Endothelial cell of umbilical vein (primary cell): ENCODE measurements at regions not wholly inside any gene's neighbourhood (a gene's known extent, or its start where the extent isn't known, plus 50 kb on each side); places are given as distances from the start of the nearest gene placed in this dataset.

Source experiments
- BruUV-seq: library from RNA; stranded (reverse); fragments of 400-500 nt; replicated peaks from 2 replicates; lab custom pipeline; 2021; lab: Mats Ljungman, UMichigan
- CTCF ChIA-PET: fragments of 300-600, 350-600 bp; sonication (Branson Sonifier 250); formaldehyde crosslinking; loops from one replicate; lab custom pipeline; 2021; ENCODE audit warnings: antibody characterized with exemption, inconsistent platforms; lab: Charles Lee
- POLR2A ChIA-PET: fragments of 300-600, 350-600 bp; sonication (Branson Sonifier 250); formaldehyde crosslinking; loops from one replicate; lab custom pipeline; 2021; ENCODE audit warnings: antibody characterized with exemption, inconsistent platforms; lab: Charles Lee
- DNase-seq: peaks from one replicate; pipeline ENCODE4 v3.0.0-alpha.2; 2011; ENCODE audit warnings: low read depth, low spot score
- FAIRE-seq: peaks from 2 replicates; lab custom pipeline; 2011; peaks lifted over from hg19 to GRCh38; lab: Jason Lieb, UNC
- H2AFZ ChIP-seq: 2 replicates; pipeline ENCODE4 v1.6.0; 2012; ENCODE audit warnings: low read depth, low read length, control low read depth, inconsistent platforms
- H3K27ac ChIP-seq: 2 replicates; pipeline ENCODE4 v1.5.1; 2011; ENCODE audit warnings: low read depth, mild to moderate bottlenecking, control low read depth, low read length, moderate library complexity; ENCODE audit not compliant: insufficient read depth
- H3K27me3 ChIP-seq, 2 experiments: 2 replicates each; pipeline versions ENCODE4 v1.6.0 to v1.6.1; 2011; ENCODE audit warnings: low read length in 2 of 2, mixed read lengths in 1 of 2; ENCODE audit not compliant: control insufficient read depth in 2 of 2, insufficient read depth in 2 of 2
- H3K36me3 ChIP-seq, 2 experiments: 2 replicates in 1 of 2; 3 replicates in 1 of 2; pipeline ENCODE4 v1.5.1; 2011; ENCODE audit warnings: low read length in 2 of 2, mild to moderate bottlenecking in 1 of 2, moderate library complexity in 1 of 2; ENCODE audit not compliant: control insufficient read depth in 2 of 2, insufficient read depth in 2 of 2; ENCODE audit errors: extremely low read depth in 1 of 2
- H3K4me1 ChIP-seq: 3 replicates; pipeline ENCODE4 v1.5.1; 2011; ENCODE audit warnings: mild to moderate bottlenecking, low read length; ENCODE audit not compliant: control insufficient read depth, insufficient read depth; ENCODE audit errors: extremely low read depth
- H3K4me2 ChIP-seq: 2 replicates; pipeline ENCODE4 v1.6.1; 2011; ENCODE audit warnings: low read length, control low read depth, mixed read lengths; ENCODE audit not compliant: insufficient read depth
- H3K4me3 ChIP-seq, 3 experiments: fragments of 200-600 bp in 1 of 3; sonication (generic), shearing (Covaris generic) in 1 of 3; replicated peaks in 1 of 3; 2 replicates each; pipeline ENCODE4 v1.5.1; 2011 to 2016; ENCODE audit warnings: control low read depth in 3 of 3, low read length in 3 of 3, mild to moderate bottlenecking in 2 of 3, inconsistent platforms in 1 of 3, low read depth in 1 of 3, moderate library complexity in 1 of 3; ENCODE audit not compliant: insufficient read depth in 1 of 3
- H3K79me2 ChIP-seq: 2 replicates; pipeline ENCODE4 v1.6.0; 2012; ENCODE audit warnings: low read length, inconsistent platforms; ENCODE audit not compliant: control insufficient read depth, insufficient read depth
- H3K9ac ChIP-seq: replicated peaks from 2 replicates; pipeline ENCODE3; 2011; ENCODE audit warnings: low read length, control low read depth; ENCODE audit not compliant: insufficient read depth; ENCODE audit errors: extremely low read depth
- H3K9me1 ChIP-seq: replicated peaks from 3 replicates; pipeline ENCODE4 v1.6.0; 2011; ENCODE audit warnings: mild to moderate bottlenecking, low read length; ENCODE audit not compliant: control insufficient read depth, insufficient read depth; ENCODE audit errors: extremely low read depth
- H3K9me3 ChIP-seq: replicated peaks from 2 replicates; pipeline ENCODE4 v1.5.1; 2012; ENCODE audit warnings: low read length, inconsistent platforms; ENCODE audit not compliant: control insufficient read depth, insufficient read depth
- H4K20me1 ChIP-seq: replicated peaks from 2 replicates; pipeline ENCODE3; 2011; ENCODE audit warnings: mild to moderate bottlenecking, low read length; ENCODE audit not compliant: control insufficient read depth, insufficient read depth; ENCODE audit errors: extremely low read depth
- EZH2 ChIP-seq: IDR thresholded peaks from 2 replicates; pipeline ENCODE4 v1.6.1; 2012; ENCODE audit warnings: borderline replicate concordance, low read depth, mild to moderate bottlenecking, moderate library complexity, low read length, inconsistent platforms; ENCODE audit not compliant: severe bottlenecking
- FOS ChIP-seq: IDR thresholded peaks from 2 replicates; pipeline ENCODE4 v1.6.1; 2011; ENCODE audit warnings: mild to moderate bottlenecking, low read length, moderate library complexity, borderline replicate concordance; ENCODE audit not compliant: insufficient read depth
- GATA2 ChIP-seq: IDR thresholded peaks from 2 replicates; pipeline ENCODE4 v1.7.0; 2011; ENCODE audit warnings: low read depth, mild to moderate bottlenecking, moderate library complexity, mixed read lengths, low read length; ENCODE audit not compliant: insufficient read length, insufficient read depth
- JUN ChIP-seq: IDR thresholded peaks from 2 replicates; pipeline ENCODE4 v1.6.1; 2011; ENCODE audit warnings: borderline replicate concordance, low read depth; ENCODE audit not compliant: insufficient read length, insufficient read depth
- MYC ChIP-seq: IDR thresholded peaks from one replicate; pipeline ENCODE4 v1.6.1; 2011; ENCODE audit warnings: mild to moderate bottlenecking, low read depth, low read length
- POLR2A ChIP-seq: IDR thresholded peaks from 2 replicates; pipeline ENCODE4 v1.6.1; 2012; ENCODE audit warnings: low read depth, mild to moderate bottlenecking, control low read depth, low read length
- POLR2AphosphoS5 ChIP-seq: IDR thresholded peaks from 2 replicates; pipeline ENCODE4 v1.6.1; 2012; ENCODE audit warnings: low read depth, mild to moderate bottlenecking, control low read depth, low read length, moderate library complexity; ENCODE audit not compliant: insufficient read depth
- dilution Hi-C: fragments of 300-500 bp; cut with MboI; formaldehyde crosslinking; loops from one replicate; pipeline ENCODE4 v1.15.0; 2019; ENCODE audit warnings: low sequenced_read_pairs; ENCODE audit not compliant: extremely low pct_ligation_motif_present
- intact Hi-C: fragments of 100-400 bp; cut with micrococcal nuclease; formaldehyde crosslinking; loops from one replicate; pipeline ENCODE4 v1.10.0; 2022
- TF ChIP-seq, protein P1 (sequence below): IDR thresholded peaks from 2 replicates; pipeline ENCODE4 v1.6.1; 2011; ENCODE audit not compliant: insufficient read depth, insufficient read length
- TF ChIP-seq, protein P2 (sequence below), 2 donors: IDR thresholded peaks; 1 replicate in 1 of 2; 2 replicates in 1 of 2; pipeline ENCODE4 v1.5.1; 2011; ENCODE audit warnings: low read length in 2 of 2, mild to moderate bottlenecking in 2 of 2, moderate library complexity in 2 of 2, control low read depth in 1 of 2, inconsistent platforms in 1 of 2, low read depth in 1 of 2; ENCODE audit not compliant: insufficient read depth in 1 of 2; ENCODE audit errors: extremely low read depth in 1 of 2

DNA sequence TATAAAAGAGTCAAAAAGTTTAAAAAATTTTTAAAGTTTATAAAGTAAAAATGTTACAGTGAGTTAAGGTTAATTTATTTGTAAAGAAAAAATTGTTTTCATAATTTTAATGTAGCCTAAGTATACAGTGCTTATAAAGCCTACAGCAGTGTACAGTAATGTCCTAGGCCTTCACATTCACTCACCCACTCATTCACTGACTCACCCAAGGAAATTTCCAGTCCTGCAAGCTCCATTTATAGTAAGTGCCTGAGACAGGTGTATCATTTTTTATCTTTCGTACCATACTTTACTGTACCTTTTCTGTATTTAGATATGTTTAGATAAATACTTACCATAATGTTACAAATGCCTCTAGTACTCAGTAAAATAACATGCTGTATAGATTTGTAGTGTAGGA, 269.7 kb upstream of the PHF14 start:
- Histone ChIP-seq H3K4me3 (no peak overlapping the region), H2AFZ (no peak overlapping the region), H3K4me2 (no peak overlapping the region), H3K9ac (no peak overlapping the region), H4K20me1 (no peaks in the 10 kb centered on the region), H3K27ac (no peak overlapping the region), H3K27me3 (no peaks in the 10 kb centered on the region), H3K79me2 (no peaks in the 10 kb centered on the region), H3K9me3 (no peaks in the 10 kb centered on the region), H3K9me1 (no peaks in the 10 kb centered on the region), H3K36me3 (no peaks in the 10 kb centered on the region), H3K4me1 (no peaks in the 10 kb centered on the region)
- TF ChIP-seq JUN (no peak), FOS (no peak), EZH2 (no peak), GATA2 (no peak), MYC (no peak), POLR2AphosphoS5 (no peak), POLR2A (no peak)
- TF ChIP-seq, protein P1, sequence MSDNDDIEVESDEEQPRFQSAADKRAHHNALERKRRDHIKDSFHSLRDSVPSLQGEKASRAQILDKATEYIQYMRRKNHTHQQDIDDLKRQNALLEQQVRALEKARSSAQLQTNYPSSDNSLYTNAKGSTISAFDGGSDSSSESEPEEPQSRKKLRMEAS: no peak
- TF ChIP-seq, protein P2, sequence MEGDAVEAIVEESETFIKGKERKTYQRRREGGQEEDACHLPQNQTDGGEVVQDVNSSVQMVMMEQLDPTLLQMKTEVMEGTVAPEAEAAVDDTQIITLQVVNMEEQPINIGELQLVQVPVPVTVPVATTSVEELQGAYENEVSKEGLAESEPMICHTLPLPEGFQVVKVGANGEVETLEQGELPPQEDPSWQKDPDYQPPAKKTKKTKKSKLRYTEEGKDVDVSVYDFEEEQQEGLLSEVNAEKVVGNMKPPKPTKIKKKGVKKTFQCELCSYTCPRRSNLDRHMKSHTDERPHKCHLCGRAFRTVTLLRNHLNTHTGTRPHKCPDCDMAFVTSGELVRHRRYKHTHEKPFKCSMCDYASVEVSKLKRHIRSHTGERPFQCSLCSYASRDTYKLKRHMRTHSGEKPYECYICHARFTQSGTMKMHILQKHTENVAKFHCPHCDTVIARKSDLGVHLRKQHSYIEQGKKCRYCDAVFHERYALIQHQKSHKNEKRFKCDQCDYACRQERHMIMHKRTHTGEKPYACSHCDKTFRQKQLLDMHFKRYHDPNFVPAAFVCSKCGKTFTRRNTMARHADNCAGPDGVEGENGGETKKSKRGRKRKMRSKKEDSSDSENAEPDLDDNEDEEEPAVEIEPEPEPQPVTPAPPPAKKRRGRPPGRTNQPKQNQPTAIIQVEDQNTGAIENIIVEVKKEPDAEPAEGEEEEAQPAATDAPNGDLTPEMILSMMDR (IDR thresholded peaks at IDR 0.05; ENCODE audit: extremely low read depth in 1 of 2, insufficient read depth in 1 of 2, low read depth in 1 of 2, low read length in 2 of 2): no peak
- DNase-seq: no peak
- ChIA-PET CTCF (no interaction called here), POLR2A (no interaction called here)
- BruUV-seq: no TSS peak
- FAIRE-seq: no peak
- intact Hi-C loops: no loop called here
- dilution Hi-C loops: no loop called here
